ENCODE measurements at regions not wholly inside any gene's neighbourhood (a gene's known extent, or its start where the extent isn't known, plus 50 kb on each side); places are given as distances from the start of the nearest gene placed in this dataset.

- no peak for DNase-seq (ENCODE audit: low spot score)
These were observed 57.7 kb upstream of the RPL38 start for GRCh38 chr17:74145756-74146155.

DNA sequence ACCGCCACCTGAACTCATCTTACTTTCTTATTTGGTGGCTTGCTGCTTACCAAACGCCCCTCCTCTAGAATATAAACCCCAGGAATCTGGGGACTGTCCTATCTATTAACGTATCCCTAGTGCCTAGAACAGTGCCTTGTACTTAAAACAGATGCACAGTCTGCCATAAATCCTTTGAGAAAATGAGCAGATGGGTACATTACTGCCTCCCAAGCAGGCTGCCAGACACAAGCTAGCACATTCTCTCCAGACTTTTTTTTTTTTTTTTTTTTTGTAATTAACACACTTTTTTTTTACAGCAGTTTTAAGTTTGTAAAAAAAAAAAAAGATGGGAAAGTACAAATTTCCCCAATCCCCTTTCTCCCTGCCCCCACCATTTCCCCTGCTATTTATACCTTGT lies 57.3 kb upstream of the RPL38 start:
- no peak for DNase-seq (ENCODE audit: low spot score)

DNA sequence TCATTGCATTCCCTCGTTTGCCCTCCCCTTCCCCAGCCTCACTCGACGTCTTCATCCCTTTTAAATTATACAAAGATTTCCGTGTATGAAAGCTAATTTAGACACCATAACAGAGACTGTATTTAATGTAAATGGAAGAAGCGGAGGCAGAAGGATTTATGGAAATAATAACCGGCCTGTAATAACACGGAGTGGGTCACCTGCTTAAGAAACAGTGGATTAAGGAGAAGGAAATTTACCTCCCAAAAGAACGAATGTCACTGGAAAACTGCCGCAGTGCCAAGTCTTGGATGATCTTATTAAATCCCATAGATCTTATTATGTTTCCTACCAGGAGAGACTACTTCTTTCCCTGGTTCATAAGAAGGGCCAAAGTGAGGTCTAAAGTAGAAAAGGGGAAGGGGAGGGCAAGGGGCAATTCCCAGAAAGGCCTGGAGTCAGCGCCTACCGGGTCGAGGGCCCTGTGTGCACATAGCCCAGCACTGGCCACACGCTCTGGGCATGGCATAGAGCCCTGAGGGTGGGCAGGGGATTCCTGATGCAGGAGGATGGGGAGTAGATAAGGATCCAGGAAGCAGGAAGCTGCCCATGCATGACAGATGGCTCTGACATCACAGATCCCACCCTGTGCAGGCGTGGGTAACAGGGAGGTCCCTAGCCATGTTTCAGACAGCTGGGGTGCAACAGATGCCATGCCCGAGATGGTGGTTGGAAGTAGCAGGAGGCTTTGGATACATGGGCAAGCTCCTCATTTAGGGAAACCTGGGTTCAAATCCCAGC lies 56.2 kb upstream of the RPL38 start:
- DNase-seq (ENCODE audit: low spot score), result no peak

DNA sequence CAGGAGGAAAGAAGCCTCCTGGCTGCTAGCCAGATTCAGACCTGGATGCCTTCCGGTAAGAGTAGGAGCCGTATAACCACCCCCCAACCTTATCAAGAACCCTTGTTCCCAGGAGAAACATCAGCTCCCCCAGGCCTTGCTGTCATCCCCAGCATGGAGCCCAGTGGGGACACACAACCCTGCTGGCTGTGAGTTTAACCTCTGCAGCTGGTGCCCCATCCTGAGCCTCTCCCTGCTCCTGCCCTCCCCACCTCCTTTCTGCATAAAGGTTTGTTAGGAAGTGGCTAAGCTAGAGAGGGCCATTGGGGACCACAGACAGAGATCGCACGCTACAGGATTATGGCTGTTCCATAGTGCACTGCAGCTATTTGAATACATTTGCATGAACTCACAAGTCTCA lies 55.5 kb upstream of the RPL38 start:
- no peak for DNase-seq (ENCODE audit: low spot score)

- DNase-seq (ENCODE audit: low spot score), result no peak
These were observed 55.0 kb upstream of the RPL38 start for GRCh38 chr17:74148446-74148845.

DNA sequence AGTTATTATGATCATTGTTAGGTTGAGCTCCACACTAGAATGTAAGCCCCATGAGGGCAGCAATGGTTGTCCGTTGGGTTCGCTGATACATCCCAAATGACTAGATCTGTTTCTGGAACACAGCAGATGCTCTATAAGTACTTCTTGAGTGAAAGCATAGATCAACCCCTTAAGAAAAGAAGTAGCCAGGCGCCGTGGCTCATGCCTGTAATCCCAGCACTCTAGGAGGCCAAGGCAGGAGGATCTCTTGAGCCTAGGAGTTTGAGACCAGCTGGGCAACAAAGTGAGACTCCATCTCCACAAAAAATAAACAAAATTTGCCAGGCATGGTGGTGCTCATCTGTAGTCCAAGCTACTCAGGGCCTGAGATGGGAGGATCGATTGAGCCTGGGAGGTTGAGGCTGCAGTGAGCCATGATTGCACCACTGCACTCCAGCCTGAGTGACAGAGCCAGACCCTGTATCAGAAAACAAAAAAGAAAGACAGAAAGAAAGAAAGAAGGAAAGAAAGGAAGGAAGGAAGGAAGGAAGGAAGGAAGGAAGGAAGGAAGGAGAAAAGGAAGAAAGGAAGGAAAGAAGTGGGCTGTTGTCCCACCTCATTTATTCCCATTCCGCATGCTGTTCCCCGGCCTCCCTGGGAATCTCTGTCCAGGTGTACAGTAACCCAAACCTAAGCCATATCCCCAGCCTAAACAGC lies 54.4 kb upstream of the RPL38 start:
- DNase-seq (ENCODE audit: low spot score), result no peak

GRCh38 chr17:74149597-74150427 lies 53.7 kb upstream of the RPL38 start:
- no peak for DNase-seq (ENCODE audit: low spot score)

DNA sequence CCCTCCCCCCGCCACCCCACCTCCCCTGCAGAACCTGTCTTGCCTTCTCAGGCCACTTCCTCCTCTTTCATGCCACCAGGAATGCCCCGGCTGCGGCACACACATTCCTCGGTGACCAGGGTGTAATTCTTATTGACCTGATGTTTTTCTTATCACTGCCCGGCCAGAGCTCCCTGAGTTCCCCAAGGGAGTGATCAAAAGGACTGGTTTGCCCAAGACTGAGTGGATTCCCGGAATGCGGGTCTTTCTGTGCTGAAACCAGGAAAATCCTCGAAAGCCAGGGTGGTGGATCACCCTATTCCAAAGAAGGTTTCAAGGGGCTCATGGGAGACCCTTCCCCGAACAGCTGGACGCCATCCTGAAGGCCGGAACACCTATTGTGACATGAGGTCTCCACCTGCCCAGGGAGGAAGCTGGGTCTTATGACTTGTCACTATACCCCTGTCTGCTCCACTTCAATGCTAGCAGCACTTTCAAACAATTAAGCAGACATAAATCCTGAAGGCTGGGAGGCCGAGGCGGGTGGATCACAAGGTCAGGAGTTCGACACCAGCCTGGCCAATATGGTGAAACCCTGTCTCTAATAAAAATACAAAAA lies 53.0 kb upstream of the RPL38 start:
- DNase-seq (ENCODE audit: low spot score), result no peak

DNA sequence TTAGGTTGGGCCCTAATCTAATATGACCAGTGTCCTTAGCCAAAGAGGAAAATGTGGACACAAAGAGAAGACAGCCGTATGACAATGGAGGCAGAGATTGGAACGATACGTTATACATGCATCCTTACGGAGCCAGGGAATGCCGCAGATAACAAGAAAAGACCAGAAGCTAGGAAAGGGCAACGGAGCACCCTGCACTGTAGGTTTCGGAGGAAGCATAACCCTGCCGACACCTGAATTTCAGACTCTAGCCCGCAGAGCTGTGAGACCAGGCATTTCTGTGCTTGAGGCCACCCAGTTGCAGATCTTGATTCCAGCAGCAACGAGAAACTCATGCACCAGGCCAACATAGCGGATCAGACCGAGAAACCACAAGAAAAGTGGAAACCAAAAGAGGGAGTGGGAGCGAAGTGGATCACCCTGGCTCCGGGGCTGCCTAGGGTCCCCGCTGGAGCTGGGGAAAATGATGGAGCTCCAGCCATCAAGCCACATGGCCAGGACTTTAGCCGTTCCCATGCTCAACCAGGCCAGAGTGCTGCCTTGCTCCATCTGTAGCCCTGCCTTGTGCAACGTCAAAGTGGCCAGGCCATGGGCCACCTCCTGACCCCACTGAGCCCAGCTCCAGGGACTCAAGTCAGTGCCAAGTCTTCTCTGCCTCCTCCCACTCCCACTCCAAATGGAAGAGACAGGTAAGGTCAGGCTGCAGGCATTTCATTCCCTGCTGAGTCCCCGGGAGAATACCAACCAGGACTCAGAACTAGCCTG lies 51.7 kb upstream of the RPL38 start:
- no peak for DNase-seq (ENCODE audit: low spot score)

- no peak for DNase-seq (ENCODE audit: low spot score)
These were observed 50.7 kb upstream of the RPL38 start for GRCh38 chr17:74152591-74153455.

- DNase-seq (ENCODE audit: low spot score), result no peak
These were observed 50.0 kb upstream of the RPL38 start for GRCh38 chr17:74153456-74153810.

All from COLO829 (cell line).